H9 (cell line): ENCODE measurements at regions not wholly inside any gene's neighbourhood (a gene's known extent, or its start where the extent isn't known, plus 50 kb on each side); places are given as distances from the start of the nearest gene placed in this dataset.

Source experiments
- DNase-seq: peaks from one replicate; pipeline ENCODE4 v3.0.0-alpha.2; 2017
- H2AFZ ChIP-seq: one replicate; pipeline ENCODE4 v1.6.1; 2013; ENCODE audit warnings: mild to moderate bottlenecking, low read length, control low read depth, moderate library complexity
- H2AK5ac ChIP-seq: 2 replicates; pipeline ENCODE4 v1.6.1; 2013; ENCODE audit warnings: low read length, control low read depth, mixed read lengths; ENCODE audit not compliant: insufficient read length
- H2BK120ac ChIP-seq: one replicate; pipeline ENCODE4 v1.6.1; 2013; ENCODE audit warnings: low read depth, mild to moderate bottlenecking, low read length, control low read depth, inconsistent platforms; ENCODE audit not compliant: poor library complexity, severe bottlenecking
- H2BK12ac ChIP-seq: 2 replicates; pipeline ENCODE4 v1.6.1; 2013; ENCODE audit warnings: low read length, control low read depth, mixed read lengths, low read depth; ENCODE audit not compliant: insufficient read length
- H2BK15ac ChIP-seq: 2 replicates; pipeline ENCODE4 v1.6.1; 2013; ENCODE audit warnings: low read depth, low read length, control low read depth
- H2BK20ac ChIP-seq: one replicate; pipeline ENCODE4 v1.6.1; 2013; ENCODE audit warnings: low read depth, mild to moderate bottlenecking, low read length, control low read depth, inconsistent platforms; ENCODE audit not compliant: poor library complexity, severe bottlenecking
- H2BK5ac ChIP-seq: 2 replicates; pipeline ENCODE4 v1.6.1; 2013; ENCODE audit warnings: low read length, control low read depth, mixed read lengths; ENCODE audit not compliant: insufficient read length
- H3K14ac ChIP-seq: 2 replicates; pipeline ENCODE4 v1.6.1; 2013; ENCODE audit warnings: low read length, control low read depth; ENCODE audit not compliant: insufficient read depth
- H3K18ac ChIP-seq: 2 replicates; pipeline ENCODE4 v1.6.1; 2013; ENCODE audit warnings: low read depth, mild to moderate bottlenecking, mixed read lengths, low read length, control low read depth; ENCODE audit not compliant: insufficient read length
- H3K23ac ChIP-seq: 2 replicates; pipeline ENCODE4 v1.6.1; 2013; ENCODE audit warnings: low read length, control low read depth, mixed read lengths, low read depth; ENCODE audit not compliant: insufficient read length
- H3K23me2 ChIP-seq: 2 replicates; pipeline ENCODE4 v1.6.1; 2013; ENCODE audit warnings: low read depth, mild to moderate bottlenecking, mixed read lengths, low read length, control low read depth; ENCODE audit not compliant: insufficient read length, poor library complexity, severe bottlenecking
- H3K27ac ChIP-seq: 2 replicates; pipeline ENCODE4 v1.5.1; 2013; ENCODE audit warnings: low read length, control low read depth, mixed read lengths, low read depth; ENCODE audit not compliant: insufficient read length
- H3K27me3 ChIP-seq: 2 replicates; pipeline ENCODE4 v1.6.1; 2013; ENCODE audit warnings: low read length, control low read depth, inconsistent platforms; ENCODE audit not compliant: insufficient read depth
- H3K4ac ChIP-seq: 2 replicates; pipeline ENCODE4 v1.6.1; 2013; ENCODE audit warnings: low read depth, mild to moderate bottlenecking, control low read depth, inconsistent platforms, low read length, moderate library complexity
- H3K4me1 ChIP-seq: 2 replicates; pipeline ENCODE4 v1.6.1; 2013; ENCODE audit warnings: low read length, control low read depth, inconsistent platforms; ENCODE audit not compliant: insufficient read depth
- H3K4me2 ChIP-seq: 2 replicates; pipeline ENCODE4 v1.6.1; 2013; ENCODE audit warnings: low read length, control low read depth, mixed read lengths; ENCODE audit not compliant: insufficient read length, insufficient read depth
- H3K56ac ChIP-seq: 2 replicates; pipeline ENCODE4 v1.6.1; 2013; ENCODE audit warnings: low read depth, mild to moderate bottlenecking, mixed read lengths, low read length, control low read depth; ENCODE audit not compliant: insufficient read length
- H3K79me1 ChIP-seq: 2 replicates; pipeline ENCODE4 v1.6.1; 2013; ENCODE audit warnings: low read depth, mild to moderate bottlenecking, moderate library complexity, low read length, control low read depth, inconsistent platforms; ENCODE audit not compliant: insufficient read depth, poor library complexity, severe bottlenecking
- H3K79me2 ChIP-seq: 2 replicates; pipeline ENCODE4 v1.6.1; 2013; ENCODE audit warnings: low read length, control low read depth, inconsistent platforms; ENCODE audit not compliant: insufficient read depth
- H3K9ac ChIP-seq: 2 replicates; pipeline ENCODE4 v1.6.1; 2013; ENCODE audit warnings: low read length, control low read depth, mixed read lengths; ENCODE audit not compliant: insufficient read length; ENCODE audit errors: extremely low read depth
- H3K9me3 ChIP-seq: one replicate; pipeline ENCODE4 v1.6.1; 2013; ENCODE audit warnings: low read depth, low read length, inconsistent platforms; ENCODE audit not compliant: control insufficient read depth
- H3T11ph ChIP-seq: one replicate; pipeline ENCODE4 v1.6.1; 2013; ENCODE audit warnings: mild to moderate bottlenecking, low read length, control low read depth, inconsistent platforms
- H4K20me1 ChIP-seq: one replicate; pipeline ENCODE4 v1.6.1; 2013; ENCODE audit not compliant: control insufficient read depth, insufficient read length, insufficient read depth
- H4K5ac ChIP-seq: 2 replicates; pipeline ENCODE4 v1.6.1; 2013; ENCODE audit warnings: low read depth, mild to moderate bottlenecking, mixed read lengths, low read length, control low read depth; ENCODE audit not compliant: insufficient read length
- H4K8ac ChIP-seq: replicated peaks from 2 replicates; pipeline ENCODE4 v1.6.1; 2013; ENCODE audit warnings: low read length, control low read depth, mixed read lengths, low read depth; ENCODE audit not compliant: insufficient read length
- H4K91ac ChIP-seq: 2 replicates; pipeline ENCODE4 v1.6.1; 2013; ENCODE audit warnings: low read depth, mild to moderate bottlenecking, moderate library complexity, mixed read lengths, low read length, control low read depth; ENCODE audit not compliant: insufficient read length
- H3K27ac Mint-ChIP-seq, 3 experiments: 2 replicates in 2 of 3; 3 replicates in 1 of 3; pipeline ENCODE4 v1.8.0; 2020 to 2021; ENCODE audit warnings: mixed read lengths in 3 of 3, mild to moderate bottlenecking in 1 of 3, moderate library complexity in 1 of 3
- H3K27me3 Mint-ChIP-seq: 2 replicates; pipeline ENCODE4 v1.8.0; 2021; ENCODE audit warnings: low read depth, mild to moderate bottlenecking, moderate library complexity, mixed read lengths
- H3K36me3 Mint-ChIP-seq, 3 experiments: 2 replicates in 2 of 3; 3 replicates in 1 of 3; pipeline ENCODE4 v1.8.0; 2020 to 2021; ENCODE audit warnings: low read depth in 3 of 3, mixed read lengths in 3 of 3; ENCODE audit not compliant: insufficient read depth in 1 of 3
- H3K4me1 Mint-ChIP-seq, 2 experiments: 2 replicates each; pipeline ENCODE4 v1.8.0; 2020; ENCODE audit warnings: mixed read lengths in 2 of 2
- H3K4me3 Mint-ChIP-seq, 2 experiments: 2 replicates in 1 of 2; 3 replicates in 1 of 2; pipeline ENCODE4 v1.8.0; 2020 to 2021; ENCODE audit warnings: mild to moderate bottlenecking in 2 of 2, mixed read lengths in 2 of 2, moderate library complexity in 1 of 2
- H3K9me3 Mint-ChIP-seq, 2 experiments: 2 replicates in 1 of 2; 3 replicates in 1 of 2; pipeline ENCODE4 v1.8.0; 2020; ENCODE audit warnings: mild to moderate bottlenecking in 2 of 2, mixed read lengths in 2 of 2, moderate library complexity in 1 of 2
- CTCF ChIP-seq: fragments of 200-600 bp; sonication (generic); conservative IDR thresholded peaks from 3 replicates; pipeline ENCODE4 v1.8.0; 2021; ENCODE audit warnings: antibody characterized with exemption, mild to moderate bottlenecking
- WGBS: extraction: QIAGEN DNeasy Blood & Tissue Kit; methylation state at CpG from one replicate; pipeline ENCODE4 v1.1.7; 2013; ENCODE audit warnings: missing lambda C conversion rate, low lambda C conversion rate, mixed read lengths; ENCODE audit not compliant: insufficient read length; ENCODE audit errors: extremely low coverage; 5-methylcytosine and 5-hydroxymethylcytosine counted together

DNA sequence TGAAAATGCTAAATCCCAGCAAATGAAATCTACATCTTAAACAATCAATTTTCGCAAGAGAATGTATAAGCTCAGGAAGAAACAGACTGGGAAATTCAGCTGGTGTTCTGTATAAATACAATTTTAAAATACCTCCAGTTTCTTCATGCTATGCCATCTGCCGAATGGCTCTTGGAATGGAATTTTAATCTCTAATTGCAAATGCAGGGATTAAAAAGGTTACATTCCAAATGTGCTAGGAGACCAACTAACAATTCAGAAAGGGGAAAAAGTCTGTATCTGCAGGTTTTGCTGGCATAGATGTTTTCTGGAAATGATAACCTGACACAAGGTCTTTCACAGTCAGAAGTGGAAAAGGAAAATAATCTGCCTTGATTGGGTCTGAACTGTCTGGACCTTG, 379.7 kb downstream of the MAT2B start:
- Histone ChIP-seq H3K27me3 (no peaks in the 10 kb centered on the region), H3K4me1 (no peaks in the 10 kb centered on the region), H2BK12ac (no peak overlapping the region), H4K20me1 (no peaks in the 10 kb centered on the region), H3K79me2 (no peaks in the 10 kb centered on the region), H3K4ac (no peak overlapping the region), H2BK5ac (no peak overlapping the region), H2AFZ (no peak overlapping the region), H3K18ac (no peak overlapping the region), H2BK20ac (no peak overlapping the region), H4K5ac (no peak overlapping the region), H3T11ph (no peak overlapping the region), H3K14ac (no peak overlapping the region), H4K8ac (no peak overlapping the region), H3K79me1 (no peaks in the 10 kb centered on the region), H3K9me3 (no peaks in the 10 kb centered on the region), H2AK5ac (no peak overlapping the region), H2BK15ac (no peak overlapping the region), H3K56ac (no peak overlapping the region), H3K23ac (no peak overlapping the region), H4K91ac (no peak overlapping the region), H3K4me2 (no peak overlapping the region), H3K9ac (no peak overlapping the region), H2BK120ac (no peak overlapping the region), H3K23me2 (no peaks in the 10 kb centered on the region), H3K27ac (no peak overlapping the region)
- no peaks in the 10 kb centered on the region for H3K9me3 Mint-ChIP-seq
- peaks cover 12 to 17% of the 10 kb centered on the region in 2 experiments for H3K4me1 Mint-ChIP-seq
- WGBS, result no CpG with 5 or more reads among the region's 2 CpGs
- H3K27me3 Mint-ChIP-seq, result no peaks in the 10 kb centered on the region
- no peak for DNase-seq
- no peak overlapping the region for H3K4me3 Mint-ChIP-seq
- H3K36me3 Mint-ChIP-seq, result no peaks in the 10 kb centered on the region
- no peak overlapping the region for H3K27ac Mint-ChIP-seq
- TF ChIP-seq CTCF, result no peak
